GM18873 (cell line): ENCODE measurements at regions not wholly inside any gene's neighbourhood (a gene's known extent, or its start where the extent isn't known, plus 50 kb on each side); places are given as distances from the start of the nearest gene placed in this dataset.
"Not testable (repeated sequence)": the region's sequence is repeated elsewhere in the genome, so short reads cannot be mapped to it uniquely, and the experiment has no call there.

ENCODE experiments used
- ATAC-seq: cut with Tn5 transposase; IDR thresholded peaks from one replicate; pipeline ENCODE4 v1.9.1; 2021; ENCODE audit warnings: mild to moderate bottlenecking, moderate library complexity, moderate number of reproducible peaks; ENCODE audit not compliant: unreplicated experiment, low FRiP score

GRCh38 chr18:28728891-28729290 is 552.0 kb upstream of the CDH2 start:
- no peak for ATAC-seq

GRCh38 chr18:28727189-28727588 is 550.3 kb upstream of the CDH2 start:
- not testable (repeated sequence) for ATAC-seq

- ATAC-seq, result no peak
Observed at GRCh38 chr18:28725876-28726275, 548.9 kb upstream of the CDH2 start.

- no peak for ATAC-seq
Observed at GRCh38 chr18:28723506-28723905, 546.6 kb upstream of the CDH2 start.

GRCh38 chr18:28718696-28719095 is 541.8 kb upstream of the CDH2 start:
- ATAC-seq, result no peak

- no peak for ATAC-seq
Observed at GRCh38 chr18:28716338-28716737, 539.4 kb upstream of the CDH2 start.

GRCh38 chr18:28715206-28715605 is 538.3 kb upstream of the CDH2 start:
- no peak for ATAC-seq

- no peak for ATAC-seq
Observed at GRCh38 chr18:28714498-28714897, 537.6 kb upstream of the CDH2 start.

- no peak for ATAC-seq
Observed at GRCh38 chr18:28712796-28713425, 536.0 kb upstream of the CDH2 start.

- ATAC-seq, result no peak
Observed at GRCh38 chr18:28712172-28712571, 535.2 kb upstream of the CDH2 start.

GRCh38 chr18:28711096-28711495 is 534.2 kb upstream of the CDH2 start:
- no peak for ATAC-seq

GRCh38 chr18:28707006-28707405 is 530.1 kb upstream of the CDH2 start:
- no peak for ATAC-seq

GRCh38 chr18:28706397-28706796 is 529.5 kb upstream of the CDH2 start:
- no peak for ATAC-seq

GRCh38 chr18:28705482-28705881 is 528.6 kb upstream of the CDH2 start:
- no peak for ATAC-seq

- ATAC-seq, result no peak
Observed at GRCh38 chr18:28692337-28692736, 515.4 kb upstream of the CDH2 start.

- no peak for ATAC-seq
Observed at GRCh38 chr18:28691496-28691840, 514.5 kb upstream of the CDH2 start.

GRCh38 chr18:28690836-28691495 is 514.0 kb upstream of the CDH2 start:
- ATAC-seq, result no peak

- no peak for ATAC-seq
Observed at GRCh38 chr18:28690100-28690499, 513.2 kb upstream of the CDH2 start.

GRCh38 chr18:28689588-28689987 is 512.7 kb upstream of the CDH2 start:
- ATAC-seq, result no peak

- ATAC-seq, result no peak
Observed at GRCh38 chr18:28684746-28685355, 507.9 kb upstream of the CDH2 start.

GRCh38 chr18:28682912-28683311 is 506.0 kb upstream of the CDH2 start:
- ATAC-seq, result no peak

GRCh38 chr18:28669165-28669564 is 492.2 kb upstream of the CDH2 start:
- ATAC-seq, result no peak
